ENCODE measurements at regions not wholly inside any gene's neighbourhood (a gene's known extent, or its start where the extent isn't known, plus 50 kb on each side); places are given as distances from the start of the nearest gene placed in this dataset.
A peak's percentile ranks its signal among the peaks of the same experiment; 100 is the strongest.

DNA sequence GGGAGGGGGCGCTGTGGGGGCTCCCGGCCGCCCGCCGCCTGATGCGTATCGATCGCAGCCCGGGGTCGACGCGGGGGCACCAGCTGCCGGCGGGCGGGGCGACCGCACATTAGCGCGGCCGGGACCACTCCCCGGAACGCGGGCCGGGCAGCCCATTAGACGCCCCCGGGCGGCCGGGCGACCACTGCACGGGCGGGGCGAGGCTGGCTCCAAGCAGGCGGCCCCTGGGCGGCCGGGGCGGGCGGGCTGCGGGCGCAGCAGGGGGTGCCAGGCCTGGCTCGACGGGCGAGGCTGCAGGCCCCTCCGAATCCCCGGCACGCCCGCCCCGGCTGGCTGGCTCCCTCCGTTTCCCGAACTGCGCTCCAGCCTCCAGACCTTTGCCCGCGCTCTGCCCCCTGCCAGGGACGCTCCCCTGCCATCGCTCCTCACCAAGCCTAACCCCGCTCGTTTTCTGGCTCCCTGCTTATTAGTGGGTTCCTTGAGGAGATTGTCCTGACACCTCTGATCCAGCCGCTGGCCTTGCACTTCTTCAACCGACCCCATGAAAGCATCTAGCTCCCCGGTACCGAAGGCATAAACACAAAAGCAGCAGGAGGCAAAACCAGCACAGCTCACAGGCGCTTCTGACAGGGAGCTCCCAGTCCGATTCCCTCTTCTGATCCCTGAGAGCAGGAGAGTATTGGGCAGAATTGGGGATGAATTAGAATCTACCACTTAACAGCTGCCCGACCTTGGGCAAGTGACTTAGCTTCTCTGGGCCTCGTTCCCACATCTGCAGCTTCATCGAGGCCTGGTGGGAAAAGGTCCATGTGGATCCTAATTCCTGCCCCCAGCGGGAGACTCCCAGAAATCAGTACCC lies 92.6 kb upstream of the CASZ1 start:
- Histone ChIP-seq H3K9me3 (no peaks in the 10 kb centered on the region), H3K4me1 (no peaks in the 10 kb centered on the region), H3K27me3 (peaks cover 0 to 4% (median 0%) of the 10 kb centered on the region in 4 donors), H3K27ac (no peak overlapping the region), H3K4me3 (no peak overlapping the region), H3K36me3 (no peaks in the 10 kb centered on the region)
- no peak for TF ChIP-seq CTCF (IDR thresholded peaks at IDR 0.05)
- ATAC-seq (peak in 1 of 4 donors; percentile 15), DNase-seq (no peak), FAIRE-seq (no peak)
- intact Hi-C loops (cut with DNase I), result no loop called here
- 26 to 36% methylated on average over 37 to 66 of the region's 66 CpGs for WGBS, 2 donors

- TF ChIP-seq CTCF (IDR thresholded peaks at IDR 0.05), result no peak
- H3K36me3 ChIP-seq, result no peaks in the 10 kb centered on the region
- FAIRE-seq (no peak), DNase-seq (no peak), ATAC-seq (no peak)
- intact Hi-C loops (cut with DNase I), result no loop called here
- H3K4me1 ChIP-seq, result no peaks in the 10 kb centered on the region
- H3K4me3 ChIP-seq, result no peak overlapping the region
- no peak overlapping the region for H3K27ac ChIP-seq
- no peaks in the 10 kb centered on the region for H3K27me3 ChIP-seq
- 80 to 83% methylated on average over 20 of the region's 20 CpGs for WGBS, 2 donors
- H3K9me3 ChIP-seq, result no peaks in the 10 kb centered on the region
These were observed 93.4 kb upstream of the CASZ1 start for GRCh38 chr1:10889650-10890353.

DNA sequence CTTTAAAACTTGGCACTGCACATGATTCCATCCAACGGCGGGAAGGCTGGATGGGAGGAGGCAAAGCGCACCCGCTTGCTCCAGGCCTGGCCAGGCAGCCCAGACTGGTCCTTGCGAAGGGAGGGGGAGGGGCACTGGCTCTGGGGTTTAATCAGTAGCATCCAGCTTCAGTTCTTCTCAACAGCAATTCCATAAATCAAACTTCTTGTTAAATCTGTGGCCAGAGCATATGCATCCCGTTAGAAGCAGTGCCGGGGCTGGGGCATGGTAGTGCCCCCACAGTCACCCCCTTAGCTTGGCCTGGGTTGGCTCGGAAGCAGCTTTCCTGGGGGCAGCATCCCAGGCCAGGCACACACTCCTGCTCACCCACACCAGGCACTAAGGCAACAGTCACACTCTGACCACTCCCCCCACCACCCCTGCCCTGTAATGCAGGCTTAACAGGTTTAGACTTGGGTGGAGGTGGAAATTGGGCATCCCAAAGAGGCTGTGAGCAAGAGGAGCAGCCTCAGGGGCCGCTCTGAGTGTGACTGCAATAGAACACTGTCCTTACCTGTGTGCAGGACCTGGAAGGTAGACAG lies 94.1 kb upstream of the CASZ1 start:
- FAIRE-seq, result no peak
- DNase-seq, result no peak
- Histone ChIP-seq H3K4me1 (no peaks in the 10 kb centered on the region), H3K9me3 (no peaks in the 10 kb centered on the region), H3K36me3 (no peaks in the 10 kb centered on the region), H3K4me3 (no peak overlapping the region), H3K27ac (no peak overlapping the region), H3K27me3 (no peaks in the 10 kb centered on the region)
- intact Hi-C loops (cut with DNase I), result no loop called here
- WGBS, 2 donors, result 60% methylated on average over 9 of the region's 9 CpGs
- ATAC-seq, result no peak
- TF ChIP-seq CTCF (IDR thresholded peaks at IDR 0.05), result no peak

DNA sequence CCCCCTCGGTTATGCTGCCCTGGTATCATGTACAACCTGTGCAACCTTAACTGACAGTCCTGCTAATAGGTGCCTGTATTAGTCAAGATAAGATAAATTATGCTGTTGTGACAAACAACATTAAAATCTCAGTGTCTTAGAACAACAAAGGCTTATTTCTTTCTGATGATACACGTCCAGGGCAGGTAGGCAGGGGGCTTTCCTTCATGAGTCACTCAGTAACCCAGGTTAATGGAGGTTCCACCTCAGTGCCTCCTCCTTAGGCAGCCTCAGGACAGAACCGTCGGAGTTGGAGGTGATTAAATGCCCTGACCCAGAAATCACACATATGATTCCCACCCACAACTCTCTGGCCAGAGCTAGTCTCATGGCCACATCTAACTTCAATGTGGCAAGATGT lies 94.6 kb upstream of the CASZ1 start:
- 36 to 37% methylated on average over 4 of the region's 4 CpGs for WGBS, 2 donors
- Histone ChIP-seq H3K9me3 (no peaks in the 10 kb centered on the region), H3K36me3 (no peaks in the 10 kb centered on the region), H3K4me3 (no peak overlapping the region), H3K27ac (no peak overlapping the region), H3K4me1 (no peaks in the 10 kb centered on the region), H3K27me3 (no peaks in the 10 kb centered on the region)
- no peak for FAIRE-seq
- intact Hi-C loops (cut with DNase I), result no loop called here
- TF ChIP-seq CTCF (IDR thresholded peaks at IDR 0.05), result no peak
- ATAC-seq, result no peak
- DNase-seq, result no peak

Data from pancreas (tissue), 10 donors.